SK-N-SH (cell line): ENCODE measurements at regions not wholly inside any gene's neighbourhood (a gene's known extent, or its start where the extent isn't known, plus 50 kb on each side); places are given as distances from the start of the nearest gene placed in this dataset.
"Not testable (repeated sequence)": the region's sequence is repeated elsewhere in the genome, so short reads cannot be mapped to it uniquely, and the experiment has no call there.

ENCODE experiments used
- CTCF ChIA-PET: fragments of 300-600, 350-600 bp; formaldehyde crosslinking; extraction: SDS; loops from one replicate; lab custom pipeline; 2021; lab: Yijun Ruan, JAX
- POLR2A ChIA-PET: fragments of 350-600 bp; sonication (Branson Sonifier 250); formaldehyde crosslinking; extraction: SDS; loops from one replicate; lab custom pipeline; 2020; ENCODE audit warnings: antibody characterized with exemption, inconsistent platforms; lab: Yijun Ruan, JAX
- DNase-seq: peaks from one replicate; pipeline ENCODE4 v3.0.0; 2012
- H2AFZ ChIP-seq: fragments of 200-600 bp; sonication (generic); 2 replicates; pipeline ENCODE4 v1.8.1; 2016; ENCODE audit warnings: antibody characterized with exemption, mild to moderate bottlenecking, low read depth
- H3F3A ChIP-seq: fragments of 200-600 bp; sonication (generic); replicated peaks from 2 replicates; pipeline ENCODE3; 2016; ENCODE audit warnings: antibody characterized with exemption, mild to moderate bottlenecking; ENCODE audit not compliant: insufficient read depth
- H3K27ac ChIP-seq, 2 experiments: fragments of 200-500 bp in 1 of 2; fragments of 200-600 bp in 1 of 2; sonication (Bioruptor generic) in 1 of 2; sonication (generic), shearing (Covaris generic) in 1 of 2; 2 replicates each; pipeline versions ENCODE4 v1.5.1 to v1.6.1; 2014 to 2016; ENCODE audit warnings: low read depth in 2 of 2, inconsistent platforms in 1 of 2, low read length in 1 of 2, mild to moderate bottlenecking in 1 of 2, mixed read lengths in 1 of 2
- H3K27me3 ChIP-seq: fragments of 200-600 bp; sonication (generic), shearing (Covaris generic); 2 replicates; pipeline ENCODE4 v1.6.1; 2016; ENCODE audit warnings: mixed run types; ENCODE audit not compliant: insufficient read depth
- H3K36me3 ChIP-seq, 2 experiments: fragments of 200-500 bp in 1 of 2; fragments of 200-600 bp in 1 of 2; sonication (Bioruptor generic) in 1 of 2; sonication (generic) in 1 of 2; replicated peaks in 1 of 2; 2 replicates each; pipeline versions ENCODE3 to v1.5.1; 2014 to 2016; ENCODE audit warnings: low read length in 1 of 2, mild to moderate bottlenecking in 1 of 2; ENCODE audit not compliant: insufficient read depth in 2 of 2, control insufficient read depth in 1 of 2
- H3K4me1 ChIP-seq, 2 experiments: fragments of 200-500 bp in 1 of 2; fragments of 200-600 bp in 1 of 2; sonication (Bioruptor generic) in 1 of 2; sonication (generic), shearing (Covaris generic) in 1 of 2; 2 replicates each; pipeline versions ENCODE4 v1.5.1 to v1.6.1; 2014 to 2016; ENCODE audit warnings: low read depth in 1 of 2, low read length in 1 of 2, mixed run types in 1 of 2; ENCODE audit not compliant: insufficient read depth in 2 of 2, control insufficient read depth in 1 of 2
- H3K4me2 ChIP-seq: fragments of 200-600 bp; sonication (generic), shearing (Covaris generic); 2 replicates; pipeline ENCODE4 v1.6.1; 2017; ENCODE audit warnings: mixed run types
- H3K4me3 ChIP-seq, 2 experiments: fragments of 200-500 bp in 1 of 2; fragments of 200-600 bp in 1 of 2; sonication (Bioruptor generic) in 1 of 2; sonication (generic), shearing (Covaris generic) in 1 of 2; 2 replicates each; pipeline versions ENCODE4 v1.5.1 to v1.8.1; 2014 to 2016; ENCODE audit warnings: low read depth in 2 of 2, inconsistent platforms in 1 of 2, low read length in 1 of 2, mild to moderate bottlenecking in 1 of 2, mixed read lengths in 1 of 2, moderate library complexity in 1 of 2
- H3K79me2 ChIP-seq: fragments of 200-600 bp; sonication (generic); 2 replicates; pipeline ENCODE4 v1.8.1; 2017; ENCODE audit warnings: mild to moderate bottlenecking; ENCODE audit not compliant: insufficient read depth
- H3K9ac ChIP-seq: fragments of 200-600 bp; sonication (generic); 2 replicates; pipeline ENCODE4 v1.6.1; 2017; ENCODE audit warnings: mixed run types
- H3K9me2 ChIP-seq: fragments of 200-600 bp; sonication (generic); 2 replicates; pipeline ENCODE4 v1.6.1; 2017; ENCODE audit warnings: mixed run types
- H3K9me3 ChIP-seq: fragments of 200-600 bp; sonication (generic); 2 replicates; pipeline ENCODE4 v1.6.1; 2017; ENCODE audit warnings: mixed run types, mild to moderate bottlenecking, moderate library complexity
- H4K20me1 ChIP-seq: fragments of 200-600 bp; sonication (generic); 2 replicates; pipeline ENCODE4 v1.6.1; 2017; ENCODE audit warnings: mild to moderate bottlenecking, mixed run types; ENCODE audit not compliant: insufficient read depth
- CHD2 ChIP-seq: fragments of 150-350 bp; IDR thresholded peaks from 2 replicates; pipeline ENCODE4 v1.6.1; 2018; ENCODE audit warnings: low read length; ENCODE audit not compliant: partially characterized antibody
- FOXJ3 ChIP-seq: sonication (generic); formaldehyde crosslinking; IDR thresholded peaks from 2 replicates; pipeline ENCODE4 v1.5.1; 2020; ENCODE audit warnings: mild to moderate bottlenecking, missing genetic modification reagents
- GABPA ChIP-seq: IDR thresholded peaks from 2 replicates; pipeline ENCODE4 v1.4.0; 2012; ENCODE audit warnings: low read depth, mild to moderate bottlenecking
- MAX ChIP-seq: IDR thresholded peaks from 2 replicates; pipeline ENCODE4 v1.4.0; 2012; ENCODE audit warnings: low read depth
- RCOR1 ChIP-seq: fragments of 150-350 bp; IDR thresholded peaks from 2 replicates; pipeline ENCODE4 v1.6.1; 2017; ENCODE audit warnings: antibody characterized with exemption, low read length
- SIN3A ChIP-seq: IDR thresholded peaks from 2 replicates; pipeline ENCODE4 v1.6.1; 2012; ENCODE audit warnings: low read depth, mild to moderate bottlenecking, low read length, moderate library complexity, borderline replicate concordance
- TAF1 ChIP-seq: IDR thresholded peaks from 2 replicates; pipeline ENCODE4 v1.6.1; 2012; ENCODE audit warnings: low read depth, mild to moderate bottlenecking, low read length, moderate library complexity, borderline replicate concordance
- TCF12 ChIP-seq: IDR thresholded peaks from 2 replicates; pipeline ENCODE4 v1.4.0; 2012
- TEAD4 ChIP-seq: IDR thresholded peaks from 2 replicates; pipeline ENCODE4 v1.4.0; 2012; ENCODE audit warnings: mild to moderate bottlenecking, borderline replicate concordance; ENCODE audit not compliant: insufficient read depth
- YY1 ChIP-seq: IDR thresholded peaks from 2 replicates; pipeline ENCODE4 v1.4.0; 2012; ENCODE audit warnings: low read depth, mild to moderate bottlenecking
- ZBTB33 ChIP-seq: IDR thresholded peaks from 2 replicates; pipeline ENCODE4 v1.4.0; 2012; ENCODE audit warnings: low read depth, borderline replicate concordance
- WGBS: methylation state at CpG from one replicate; pipeline ENCODE4 v1.1.6; 2017; ENCODE audit warnings: low lambda C conversion rate; 5-methylcytosine and 5-hydroxymethylcytosine counted together

- DNase-seq: no peak
- no peaks in the 10 kb centered on the region for H3K9me2 ChIP-seq
- H3K9ac ChIP-seq: no peak overlapping the region
- H3F3A ChIP-seq: no peaks in the 10 kb centered on the region
- TF ChIP-seq YY1: no peak
- no peaks in the 10 kb centered on the region for H3K9me3 ChIP-seq
- no peak overlapping the region for H3K4me2 ChIP-seq
- ChIA-PET POLR2A (no interaction called here), CTCF (no interaction called here)
- no peaks in the 10 kb centered on the region for H3K79me2 ChIP-seq
- 82% methylated on average over 8 of the region's 9 CpGs for WGBS
- no peaks in the 10 kb centered on the region for H3K36me3 ChIP-seq
- H4K20me1 ChIP-seq: no peaks in the 10 kb centered on the region
- no peak overlapping the region for H2AFZ ChIP-seq
- no peaks in the 10 kb centered on the region for H3K27me3 ChIP-seq
- H3K27ac ChIP-seq: no peak overlapping the region
- H3K4me3 ChIP-seq: no peak overlapping the region
- H3K4me1 ChIP-seq: peaks cover 0 to 5% of the 10 kb centered on the region in 2 experiments; a peak in 1 of 4 replicates
Measured at GRCh38 chr17:78294356-78294755, 62.9 kb downstream of the TMEM235 start.

- POLR2A ChIA-PET: not testable (repeated sequence)
Measured at GRCh38 chr17:78293151-78293550, 61.7 kb downstream of the TMEM235 start.

GRCh38 chr17:78291944-78292910 lies 60.8 kb downstream of the TMEM235 start:
- H3K9me2 ChIP-seq: no peaks in the 10 kb centered on the region
- H3K27ac ChIP-seq: no peak overlapping the region; a peak in 1 of 4 replicates
- peak; percentile 57 for DNase-seq
- no peak overlapping the region for H3K4me2 ChIP-seq
- no peaks in the 10 kb centered on the region for H3K9me3 ChIP-seq
- H3F3A ChIP-seq: no peaks in the 10 kb centered on the region
- CTCF ChIA-PET: interaction anchor here (0.6 to 7.3 kb wide), 11 partner anchors 9 to 130 kb away, joined by 3 to 64 read pairs (median 4); no protein-coding TSS in a partner anchor
- H4K20me1 ChIP-seq: no peaks in the 10 kb centered on the region
- no peaks in the 10 kb centered on the region for H3K27me3 ChIP-seq
- no peak overlapping the region for H3K9ac ChIP-seq
- H3K4me1 ChIP-seq: peaks cover 0 to 7% of the 10 kb centered on the region in 2 experiments; a peak in 1 of 4 replicates
- WGBS: 89% methylated on average over 21 of the region's 26 CpGs
- H3K4me3 ChIP-seq: no peak overlapping the region
- H2AFZ ChIP-seq: no peak overlapping the region
- no peaks in the 10 kb centered on the region for H3K36me3 ChIP-seq
- H3K79me2 ChIP-seq: no peaks in the 10 kb centered on the region
- POLR2A ChIA-PET: interaction anchor here (1.0 kb wide), 1 partner anchor 29 kb away, joined by 3 read pairs; no protein-coding TSS in a partner anchor
- no peak for TF ChIP-seq MAX
- TF ChIP-seq RCOR1: no peak
- no peak for TF ChIP-seq SIN3A
- no peak for TF ChIP-seq ZBTB33
- no peak for TF ChIP-seq YY1
- TF ChIP-seq GABPA: no peak
- TF ChIP-seq TAF1: no peak
- no peak for TF ChIP-seq FOXJ3 (CRISPR knock-in tag)
- TF ChIP-seq TCF12: no peak
- no peak for TF ChIP-seq TEAD4
- TF ChIP-seq CHD2: no peak

More at GRCh38 chr17:78293151-78293550, 61.7 kb downstream of the TMEM235 start:
- H2AFZ ChIP-seq, H3K4me3 ChIP-seq, H3K4me1 ChIP-seq, H3K9ac ChIP-seq, DNase-seq, H3K9me2 ChIP-seq, H3K27me3 ChIP-seq, H3K79me2 ChIP-seq, H3K9me3 ChIP-seq, H3K36me3 ChIP-seq, H4K20me1 ChIP-seq, H3K4me2 ChIP-seq, H3K27ac ChIP-seq, H3F3A ChIP-seq: not testable (repeated sequence)
- CTCF ChIA-PET: interaction anchor here (0.9 to 7.3 kb wide), 8 partner anchors 9 to 129 kb away, joined by 3 to 64 read pairs (median 9); no protein-coding TSS in a partner anchor
- WGBS: 75% methylated on average over 6 of the region's 6 CpGs
